ENCODE measurements at regions not wholly inside any gene's neighbourhood (a gene's known extent, or its start where the extent isn't known, plus 50 kb on each side); places are given as distances from the start of the nearest gene placed in this dataset.
A peak's percentile ranks its signal among the peaks of the same experiment; 100 is the strongest.

DNA sequence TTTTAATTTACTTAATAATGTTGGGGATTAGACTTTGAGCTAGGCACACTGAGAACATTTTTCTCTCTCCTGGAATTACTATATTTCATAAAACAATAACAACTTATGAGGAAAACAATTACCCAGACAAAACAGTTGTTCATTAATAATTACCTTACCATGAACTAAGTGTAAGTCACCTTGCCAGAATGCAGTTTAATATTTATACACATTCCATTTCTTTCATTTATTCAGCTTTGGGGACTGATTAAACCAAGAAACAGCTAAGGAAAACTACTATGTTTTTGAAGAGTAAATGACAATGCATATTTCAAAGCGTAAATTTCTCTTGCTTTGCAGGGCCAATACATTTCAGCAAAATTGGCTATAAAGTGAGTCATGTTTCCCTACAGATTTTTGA, 616.2 kb downstream of the PRELID2 start:
- peaks cover 13% of the 10 kb centered on the region for H3K4me1 Mint-ChIP-seq (ENCODE audit: low read depth, unreplicated experiment)
- H3K9me3 Mint-ChIP-seq (ENCODE audit: low read depth, unreplicated experiment) = peaks cover 10% of the 10 kb centered on the region
- CTCF ChIA-PET = no interaction called here
- DNase-seq = no peak
- TF ChIP-seq, protein P1, sequence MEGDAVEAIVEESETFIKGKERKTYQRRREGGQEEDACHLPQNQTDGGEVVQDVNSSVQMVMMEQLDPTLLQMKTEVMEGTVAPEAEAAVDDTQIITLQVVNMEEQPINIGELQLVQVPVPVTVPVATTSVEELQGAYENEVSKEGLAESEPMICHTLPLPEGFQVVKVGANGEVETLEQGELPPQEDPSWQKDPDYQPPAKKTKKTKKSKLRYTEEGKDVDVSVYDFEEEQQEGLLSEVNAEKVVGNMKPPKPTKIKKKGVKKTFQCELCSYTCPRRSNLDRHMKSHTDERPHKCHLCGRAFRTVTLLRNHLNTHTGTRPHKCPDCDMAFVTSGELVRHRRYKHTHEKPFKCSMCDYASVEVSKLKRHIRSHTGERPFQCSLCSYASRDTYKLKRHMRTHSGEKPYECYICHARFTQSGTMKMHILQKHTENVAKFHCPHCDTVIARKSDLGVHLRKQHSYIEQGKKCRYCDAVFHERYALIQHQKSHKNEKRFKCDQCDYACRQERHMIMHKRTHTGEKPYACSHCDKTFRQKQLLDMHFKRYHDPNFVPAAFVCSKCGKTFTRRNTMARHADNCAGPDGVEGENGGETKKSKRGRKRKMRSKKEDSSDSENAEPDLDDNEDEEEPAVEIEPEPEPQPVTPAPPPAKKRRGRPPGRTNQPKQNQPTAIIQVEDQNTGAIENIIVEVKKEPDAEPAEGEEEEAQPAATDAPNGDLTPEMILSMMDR (IDR thresholded peaks at IDR 0.05; ENCODE audit: unreplicated experiment) = no peak
- intact Hi-C loops (cut with micrococcal nuclease; ENCODE audit: unreplicated experiment) = loop anchor here (5.0 kb wide), 2 partner anchors 57 to 1017 kb away; no protein-coding TSS in a partner anchor
- H3K27ac Mint-ChIP-seq (ENCODE audit: unreplicated experiment) = no peak overlapping the region
- no peak overlapping the region for H3K4me3 Mint-ChIP-seq (ENCODE audit: low read depth, unreplicated experiment)
- H3K27me3 Mint-ChIP-seq (ENCODE audit: unreplicated experiment) = no peaks in the 10 kb centered on the region
- no peaks in the 10 kb centered on the region for H3K36me3 Mint-ChIP-seq (ENCODE audit: insufficient read depth, unreplicated experiment)
- no TSS peak for BruUV-seq (replicated peaks)

DNA sequence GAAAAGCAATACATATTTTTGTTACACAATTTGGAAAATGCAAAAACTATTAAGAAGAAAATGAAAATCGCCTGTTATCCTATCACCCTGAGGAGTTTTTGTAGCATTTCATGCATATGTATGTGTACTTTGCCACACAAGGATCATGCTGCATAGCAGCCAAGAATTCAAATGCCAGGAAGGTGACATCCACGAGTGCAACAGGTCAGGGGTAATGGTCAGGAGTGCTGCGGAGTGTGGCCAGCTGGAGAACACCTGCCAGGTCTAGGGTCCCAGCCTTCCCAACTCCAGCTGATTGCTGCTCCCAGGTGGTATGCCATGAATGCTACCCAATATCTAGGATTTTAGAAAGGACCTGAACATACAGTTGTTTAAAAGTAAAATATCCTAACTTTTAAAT, 617.1 kb downstream of the PRELID2 start:
- TF ChIP-seq, protein P1 (IDR thresholded peaks at IDR 0.05; ENCODE audit: unreplicated experiment) = no peak
- Mint-ChIP-seq H3K4me1 (ENCODE audit: low read depth, unreplicated experiment) (peaks cover 13% of the 10 kb centered on the region), H3K27me3 (ENCODE audit: unreplicated experiment) (no peaks in the 10 kb centered on the region), H3K4me3 (ENCODE audit: low read depth, unreplicated experiment) (no peak overlapping the region), H3K9me3 (ENCODE audit: low read depth, unreplicated experiment) (peaks cover 10% of the 10 kb centered on the region), H3K27ac (ENCODE audit: unreplicated experiment) (peak overlapping the region; percentile 43), H3K36me3 (ENCODE audit: insufficient read depth, unreplicated experiment) (no peaks in the 10 kb centered on the region)
- CTCF ChIA-PET = no interaction called here
- intact Hi-C loops (cut with micrococcal nuclease; ENCODE audit: unreplicated experiment) = loop anchor here (5.0 kb wide), 2 partner anchors 56 to 1016 kb away; no protein-coding TSS in a partner anchor
- peak; percentile 12 for DNase-seq
- no TSS peak for BruUV-seq (replicated peaks)

DNA sequence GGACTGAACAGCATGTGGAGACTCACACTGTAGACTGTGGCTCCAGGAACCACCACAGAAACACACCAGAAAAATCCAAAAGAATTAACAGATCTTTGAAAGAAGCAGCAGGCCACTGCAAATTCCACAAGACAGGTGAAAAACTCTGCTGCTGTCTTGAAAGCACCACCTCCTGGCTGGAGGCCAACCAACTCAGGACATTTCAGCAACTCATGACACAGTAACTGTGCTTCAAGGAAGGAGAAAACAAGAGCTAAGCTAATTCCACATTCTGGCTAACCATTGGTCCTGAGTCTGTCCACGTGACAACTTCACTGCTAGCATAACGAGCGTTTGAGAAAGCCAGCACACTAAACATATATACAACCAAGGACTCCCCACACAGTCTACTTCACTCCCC, 625.1 kb downstream of the PRELID2 start:
- CTCF ChIA-PET = no interaction called here
- no TSS peak for BruUV-seq (replicated peaks)
- Mint-ChIP-seq H3K36me3 (ENCODE audit: insufficient read depth, unreplicated experiment) (no peaks in the 10 kb centered on the region), H3K27me3 (ENCODE audit: unreplicated experiment) (no peaks in the 10 kb centered on the region), H3K27ac (ENCODE audit: unreplicated experiment) (no peak overlapping the region), H3K4me1 (ENCODE audit: low read depth, unreplicated experiment) (no peaks in the 10 kb centered on the region), H3K4me3 (ENCODE audit: low read depth, unreplicated experiment) (no peak overlapping the region), H3K9me3 (ENCODE audit: low read depth, unreplicated experiment) (peaks cover 12% of the 10 kb centered on the region)
- intact Hi-C loops (cut with micrococcal nuclease; ENCODE audit: unreplicated experiment) = no loop called here
- TF ChIP-seq, protein P1 (IDR thresholded peaks at IDR 0.05; ENCODE audit: unreplicated experiment) = no peak
- DNase-seq = peak; percentile 28

DNA sequence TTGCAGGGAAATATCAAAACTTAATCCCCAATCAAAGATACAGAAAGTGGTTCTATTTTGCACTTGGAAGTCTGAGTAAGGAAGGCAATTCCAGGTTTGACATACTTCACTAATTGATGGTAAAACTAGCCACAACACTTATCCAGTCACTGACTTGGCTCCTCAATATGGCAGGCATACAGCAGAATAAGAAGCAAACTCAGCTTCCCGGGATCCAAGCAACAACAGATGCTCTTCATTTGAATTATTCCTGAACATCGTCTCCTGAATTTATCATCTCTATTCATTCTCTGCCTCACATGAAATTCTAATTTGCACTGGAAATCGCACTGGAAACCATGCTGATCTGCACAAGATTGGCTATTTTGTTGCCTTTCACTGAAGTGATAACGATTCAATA, 629.6 kb downstream of the PRELID2 start:
- no peaks in the 10 kb centered on the region for H3K4me1 Mint-ChIP-seq (ENCODE audit: low read depth, unreplicated experiment)
- TF ChIP-seq, protein P1 (IDR thresholded peaks at IDR 0.05; ENCODE audit: unreplicated experiment) = no peak
- H3K9me3 Mint-ChIP-seq (ENCODE audit: low read depth, unreplicated experiment) = no peaks in the 10 kb centered on the region
- no peak for DNase-seq
- H3K27me3 Mint-ChIP-seq (ENCODE audit: unreplicated experiment) = no peaks in the 10 kb centered on the region
- intact Hi-C loops (cut with micrococcal nuclease; ENCODE audit: unreplicated experiment) = no loop called here
- BruUV-seq (replicated peaks) = no TSS peak
- CTCF ChIA-PET = no interaction called here
- H3K27ac Mint-ChIP-seq (ENCODE audit: unreplicated experiment) = no peak overlapping the region
- H3K4me3 Mint-ChIP-seq (ENCODE audit: low read depth, unreplicated experiment) = no peak overlapping the region
- no peaks in the 10 kb centered on the region for H3K36me3 Mint-ChIP-seq (ENCODE audit: insufficient read depth, unreplicated experiment)
